GM18502 (cell line): ENCODE measurements at regions not wholly inside any gene's neighbourhood (a gene's known extent, or its start where the extent isn't known, plus 50 kb on each side); places are given as distances from the start of the nearest gene placed in this dataset.
A peak's percentile ranks its signal among the peaks of the same experiment; 100 is the strongest.

ENCODE experiments used
- ATAC-seq: cut with Tn5 transposase; IDR thresholded peaks from one replicate; pipeline ENCODE4 v1.9.1; 2021; ENCODE audit warnings: mild to moderate bottlenecking; ENCODE audit not compliant: unreplicated experiment, poor library complexity

GRCh38 chr2:38174646-38175423, 98.9 kb upstream of the CYP1B1 start:
- no peak for ATAC-seq

- ATAC-seq: no peak
Measured at GRCh38 chr2:38174131-38174530, 98.2 kb upstream of the CYP1B1 start.

- no peak for ATAC-seq
Measured at GRCh38 chr2:38173683-38174082, 97.7 kb upstream of the CYP1B1 start.

- ATAC-seq: no peak
Measured at GRCh38 chr2:38171208-38171855, 95.4 kb upstream of the CYP1B1 start.

- no peak for ATAC-seq
Measured at GRCh38 chr2:38170733-38171132, 94.8 kb upstream of the CYP1B1 start.

GRCh38 chr2:38170067-38170466, 94.1 kb upstream of the CYP1B1 start:
- no peak for ATAC-seq

- no peak for ATAC-seq
Measured at GRCh38 chr2:38168710-38169480, 92.9 kb upstream of the CYP1B1 start.

GRCh38 chr2:38167968-38168350, 92.0 kb upstream of the CYP1B1 start:
- ATAC-seq: no peak

- no peak for ATAC-seq
Measured at GRCh38 chr2:38165698-38166097, 89.7 kb upstream of the CYP1B1 start.

GRCh38 chr2:38164881-38165280, 88.9 kb upstream of the CYP1B1 start:
- peak; percentile 68 for ATAC-seq

- ATAC-seq: no peak
Measured at GRCh38 chr2:38163579-38163978, 87.6 kb upstream of the CYP1B1 start.

GRCh38 chr2:38163006-38163405, 87.1 kb upstream of the CYP1B1 start:
- ATAC-seq: no peak

- ATAC-seq: no peak
Measured at GRCh38 chr2:38160516-38160915, 84.6 kb upstream of the CYP1B1 start.

GRCh38 chr2:38159597-38159996, 83.6 kb upstream of the CYP1B1 start:
- ATAC-seq: no peak

GRCh38 chr2:38159191-38159590, 83.2 kb upstream of the CYP1B1 start:
- ATAC-seq: no peak

- ATAC-seq: no peak
Measured at GRCh38 chr2:38158378-38159118, 82.6 kb upstream of the CYP1B1 start.

GRCh38 chr2:38156436-38156835, 80.5 kb upstream of the CYP1B1 start:
- ATAC-seq: no peak

GRCh38 chr2:38155015-38155414, 79.1 kb upstream of the CYP1B1 start:
- no peak for ATAC-seq

- ATAC-seq: no peak
Measured at GRCh38 chr2:38154395-38154794, 78.4 kb upstream of the CYP1B1 start.

- no peak for ATAC-seq
Measured at GRCh38 chr2:38153476-38154135, 77.7 kb upstream of the CYP1B1 start.
